ENCODE measurements at regions not wholly inside any gene's neighbourhood (a gene's known extent, or its start where the extent isn't known, plus 50 kb on each side); places are given as distances from the start of the nearest gene placed in this dataset.

DNA sequence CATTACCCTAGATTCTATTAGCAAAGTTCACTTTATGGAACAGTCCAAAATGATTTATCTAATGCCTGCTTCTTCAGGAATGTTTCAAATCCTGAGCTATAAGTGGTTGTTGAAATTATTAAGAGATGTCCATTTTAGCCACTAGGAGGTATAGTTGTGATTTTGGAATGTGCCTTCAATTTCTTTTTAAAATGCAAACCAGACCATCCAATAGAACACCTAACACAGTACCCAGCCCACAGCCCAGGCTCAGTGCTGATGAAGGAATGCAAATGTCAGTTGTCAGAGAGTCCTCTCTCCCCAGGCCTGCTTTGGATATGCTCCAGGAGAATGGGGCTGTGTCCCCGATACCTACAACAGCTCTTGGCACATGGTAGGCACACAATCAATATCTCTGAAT, 85.8 kb upstream of the E2F8 start:
- TF ChIP-seq CTCF (IDR thresholded peaks at IDR 0.05; ENCODE audit: poor library complexity, severe bottlenecking): no peak
- TF ChIP-seq EP300 (conservative IDR thresholded peaks at IDR 0.05; ENCODE audit: poor library complexity, severe bottlenecking): no peak
- no peak for TF ChIP-seq TAF1 (IDR thresholded peaks at IDR 0.05; ENCODE audit: low read depth)
- no peak for TF ChIP-seq RAD21 (conservative IDR thresholded peaks at IDR 0.05)
- TF ChIP-seq EZH2 (IDR thresholded peaks at IDR 0.05; ENCODE audit: borderline replicate concordance, insufficient read depth, low read length, poor library complexity, severe bottlenecking): no peak
- no peak for TF ChIP-seq POLR2AphosphoS5 (IDR thresholded peaks at IDR 0.05)
- TF ChIP-seq, protein P1, sequence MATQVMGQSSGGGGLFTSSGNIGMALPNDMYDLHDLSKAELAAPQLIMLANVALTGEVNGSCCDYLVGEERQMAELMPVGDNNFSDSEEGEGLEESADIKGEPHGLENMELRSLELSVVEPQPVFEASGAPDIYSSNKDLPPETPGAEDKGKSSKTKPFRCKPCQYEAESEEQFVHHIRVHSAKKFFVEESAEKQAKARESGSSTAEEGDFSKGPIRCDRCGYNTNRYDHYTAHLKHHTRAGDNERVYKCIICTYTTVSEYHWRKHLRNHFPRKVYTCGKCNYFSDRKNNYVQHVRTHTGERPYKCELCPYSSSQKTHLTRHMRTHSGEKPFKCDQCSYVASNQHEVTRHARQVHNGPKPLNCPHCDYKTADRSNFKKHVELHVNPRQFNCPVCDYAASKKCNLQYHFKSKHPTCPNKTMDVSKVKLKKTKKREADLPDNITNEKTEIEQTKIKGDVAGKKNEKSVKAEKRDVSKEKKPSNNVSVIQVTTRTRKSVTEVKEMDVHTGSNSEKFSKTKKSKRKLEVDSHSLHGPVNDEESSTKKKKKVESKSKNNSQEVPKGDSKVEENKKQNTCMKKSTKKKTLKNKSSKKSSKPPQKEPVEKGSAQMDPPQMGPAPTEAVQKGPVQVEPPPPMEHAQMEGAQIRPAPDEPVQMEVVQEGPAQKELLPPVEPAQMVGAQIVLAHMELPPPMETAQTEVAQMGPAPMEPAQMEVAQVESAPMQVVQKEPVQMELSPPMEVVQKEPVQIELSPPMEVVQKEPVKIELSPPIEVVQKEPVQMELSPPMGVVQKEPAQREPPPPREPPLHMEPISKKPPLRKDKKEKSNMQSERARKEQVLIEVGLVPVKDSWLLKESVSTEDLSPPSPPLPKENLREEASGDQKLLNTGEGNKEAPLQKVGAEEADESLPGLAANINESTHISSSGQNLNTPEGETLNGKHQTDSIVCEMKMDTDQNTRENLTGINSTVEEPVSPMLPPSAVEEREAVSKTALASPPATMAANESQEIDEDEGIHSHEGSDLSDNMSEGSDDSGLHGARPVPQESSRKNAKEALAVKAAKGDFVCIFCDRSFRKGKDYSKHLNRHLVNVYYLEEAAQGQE (IDR thresholded peaks at IDR 0.05; ENCODE audit: borderline replicate concordance): no peak

Measured in neural cell (in vitro differentiated cells).